H9 (cell line): ENCODE measurements at regions not wholly inside any gene's neighbourhood (a gene's known extent, or its start where the extent isn't known, plus 50 kb on each side); places are given as distances from the start of the nearest gene placed in this dataset.
A peak's percentile ranks its signal among the peaks of the same experiment; 100 is the strongest.

Experiments
- DNase-seq: peaks from one replicate; pipeline ENCODE4 v3.0.0-alpha.2; 2017
- H2AFZ ChIP-seq: one replicate; pipeline ENCODE4 v1.6.1; 2013; ENCODE audit warnings: mild to moderate bottlenecking, low read length, control low read depth, moderate library complexity
- H2AK5ac ChIP-seq: 2 replicates; pipeline ENCODE4 v1.6.1; 2013; ENCODE audit warnings: low read length, control low read depth, mixed read lengths; ENCODE audit not compliant: insufficient read length
- H2BK120ac ChIP-seq: one replicate; pipeline ENCODE4 v1.6.1; 2013; ENCODE audit warnings: low read depth, mild to moderate bottlenecking, low read length, control low read depth, inconsistent platforms; ENCODE audit not compliant: poor library complexity, severe bottlenecking
- H2BK12ac ChIP-seq: 2 replicates; pipeline ENCODE4 v1.6.1; 2013; ENCODE audit warnings: low read length, control low read depth, mixed read lengths, low read depth; ENCODE audit not compliant: insufficient read length
- H2BK15ac ChIP-seq: 2 replicates; pipeline ENCODE4 v1.6.1; 2013; ENCODE audit warnings: low read depth, low read length, control low read depth
- H2BK20ac ChIP-seq: one replicate; pipeline ENCODE4 v1.6.1; 2013; ENCODE audit warnings: low read depth, mild to moderate bottlenecking, low read length, control low read depth, inconsistent platforms; ENCODE audit not compliant: poor library complexity, severe bottlenecking
- H2BK5ac ChIP-seq: 2 replicates; pipeline ENCODE4 v1.6.1; 2013; ENCODE audit warnings: low read length, control low read depth, mixed read lengths; ENCODE audit not compliant: insufficient read length
- H3K14ac ChIP-seq: 2 replicates; pipeline ENCODE4 v1.6.1; 2013; ENCODE audit warnings: low read length, control low read depth; ENCODE audit not compliant: insufficient read depth
- H3K18ac ChIP-seq: 2 replicates; pipeline ENCODE4 v1.6.1; 2013; ENCODE audit warnings: low read depth, mild to moderate bottlenecking, mixed read lengths, low read length, control low read depth; ENCODE audit not compliant: insufficient read length
- H3K23ac ChIP-seq: 2 replicates; pipeline ENCODE4 v1.6.1; 2013; ENCODE audit warnings: low read length, control low read depth, mixed read lengths, low read depth; ENCODE audit not compliant: insufficient read length
- H3K23me2 ChIP-seq: 2 replicates; pipeline ENCODE4 v1.6.1; 2013; ENCODE audit warnings: low read depth, mild to moderate bottlenecking, mixed read lengths, low read length, control low read depth; ENCODE audit not compliant: insufficient read length, poor library complexity, severe bottlenecking
- H3K27ac ChIP-seq: 2 replicates; pipeline ENCODE4 v1.5.1; 2013; ENCODE audit warnings: low read length, control low read depth, mixed read lengths, low read depth; ENCODE audit not compliant: insufficient read length
- H3K27me3 ChIP-seq: 2 replicates; pipeline ENCODE4 v1.6.1; 2013; ENCODE audit warnings: low read length, control low read depth, inconsistent platforms; ENCODE audit not compliant: insufficient read depth
- H3K4ac ChIP-seq: 2 replicates; pipeline ENCODE4 v1.6.1; 2013; ENCODE audit warnings: low read depth, mild to moderate bottlenecking, control low read depth, inconsistent platforms, low read length, moderate library complexity
- H3K4me1 ChIP-seq: 2 replicates; pipeline ENCODE4 v1.6.1; 2013; ENCODE audit warnings: low read length, control low read depth, inconsistent platforms; ENCODE audit not compliant: insufficient read depth
- H3K4me2 ChIP-seq: 2 replicates; pipeline ENCODE4 v1.6.1; 2013; ENCODE audit warnings: low read length, control low read depth, mixed read lengths; ENCODE audit not compliant: insufficient read length, insufficient read depth
- H3K56ac ChIP-seq: 2 replicates; pipeline ENCODE4 v1.6.1; 2013; ENCODE audit warnings: low read depth, mild to moderate bottlenecking, mixed read lengths, low read length, control low read depth; ENCODE audit not compliant: insufficient read length
- H3K79me1 ChIP-seq: 2 replicates; pipeline ENCODE4 v1.6.1; 2013; ENCODE audit warnings: low read depth, mild to moderate bottlenecking, moderate library complexity, low read length, control low read depth, inconsistent platforms; ENCODE audit not compliant: insufficient read depth, poor library complexity, severe bottlenecking
- H3K79me2 ChIP-seq: 2 replicates; pipeline ENCODE4 v1.6.1; 2013; ENCODE audit warnings: low read length, control low read depth, inconsistent platforms; ENCODE audit not compliant: insufficient read depth
- H3K9ac ChIP-seq: 2 replicates; pipeline ENCODE4 v1.6.1; 2013; ENCODE audit warnings: low read length, control low read depth, mixed read lengths; ENCODE audit not compliant: insufficient read length; ENCODE audit errors: extremely low read depth
- H3K9me3 ChIP-seq: one replicate; pipeline ENCODE4 v1.6.1; 2013; ENCODE audit warnings: low read depth, low read length, inconsistent platforms; ENCODE audit not compliant: control insufficient read depth
- H3T11ph ChIP-seq: one replicate; pipeline ENCODE4 v1.6.1; 2013; ENCODE audit warnings: mild to moderate bottlenecking, low read length, control low read depth, inconsistent platforms
- H4K20me1 ChIP-seq: one replicate; pipeline ENCODE4 v1.6.1; 2013; ENCODE audit not compliant: control insufficient read depth, insufficient read length, insufficient read depth
- H4K5ac ChIP-seq: 2 replicates; pipeline ENCODE4 v1.6.1; 2013; ENCODE audit warnings: low read depth, mild to moderate bottlenecking, mixed read lengths, low read length, control low read depth; ENCODE audit not compliant: insufficient read length
- H4K8ac ChIP-seq: replicated peaks from 2 replicates; pipeline ENCODE4 v1.6.1; 2013; ENCODE audit warnings: low read length, control low read depth, mixed read lengths, low read depth; ENCODE audit not compliant: insufficient read length
- H4K91ac ChIP-seq: 2 replicates; pipeline ENCODE4 v1.6.1; 2013; ENCODE audit warnings: low read depth, mild to moderate bottlenecking, moderate library complexity, mixed read lengths, low read length, control low read depth; ENCODE audit not compliant: insufficient read length
- H3K27ac Mint-ChIP-seq, 3 experiments: 2 replicates in 2 of 3; 3 replicates in 1 of 3; pipeline ENCODE4 v1.8.0; 2020 to 2021; ENCODE audit warnings: mixed read lengths in 3 of 3, mild to moderate bottlenecking in 1 of 3, moderate library complexity in 1 of 3
- H3K27me3 Mint-ChIP-seq: 2 replicates; pipeline ENCODE4 v1.8.0; 2021; ENCODE audit warnings: low read depth, mild to moderate bottlenecking, moderate library complexity, mixed read lengths
- H3K36me3 Mint-ChIP-seq, 3 experiments: 2 replicates in 2 of 3; 3 replicates in 1 of 3; pipeline ENCODE4 v1.8.0; 2020 to 2021; ENCODE audit warnings: low read depth in 3 of 3, mixed read lengths in 3 of 3; ENCODE audit not compliant: insufficient read depth in 1 of 3
- H3K4me1 Mint-ChIP-seq, 2 experiments: 2 replicates each; pipeline ENCODE4 v1.8.0; 2020; ENCODE audit warnings: mixed read lengths in 2 of 2
- H3K4me3 Mint-ChIP-seq, 2 experiments: 2 replicates in 1 of 2; 3 replicates in 1 of 2; pipeline ENCODE4 v1.8.0; 2020 to 2021; ENCODE audit warnings: mild to moderate bottlenecking in 2 of 2, mixed read lengths in 2 of 2, moderate library complexity in 1 of 2
- H3K9me3 Mint-ChIP-seq, 2 experiments: 2 replicates in 1 of 2; 3 replicates in 1 of 2; pipeline ENCODE4 v1.8.0; 2020; ENCODE audit warnings: mild to moderate bottlenecking in 2 of 2, mixed read lengths in 2 of 2, moderate library complexity in 1 of 2
- CTCF ChIP-seq: fragments of 200-600 bp; sonication (generic); conservative IDR thresholded peaks from 3 replicates; pipeline ENCODE4 v1.8.0; 2021; ENCODE audit warnings: antibody characterized with exemption, mild to moderate bottlenecking
- WGBS: extraction: QIAGEN DNeasy Blood & Tissue Kit; methylation state at CpG from one replicate; pipeline ENCODE4 v1.1.7; 2013; ENCODE audit warnings: missing lambda C conversion rate, low lambda C conversion rate, mixed read lengths; ENCODE audit not compliant: insufficient read length; ENCODE audit errors: extremely low coverage; 5-methylcytosine and 5-hydroxymethylcytosine counted together

GRCh38 chr16:86158688-86159360 lies 259.9 kb downstream of the IRF8 start:
- no peaks in the 10 kb centered on the region for H3K4me1 ChIP-seq
- DNase-seq, result no peak
- TF ChIP-seq CTCF, result peak; percentile 47
- no peak overlapping the region for H4K91ac ChIP-seq
- no peak overlapping the region for H3K4me2 ChIP-seq
- no peak overlapping the region for H3T11ph ChIP-seq
- no peak overlapping the region for H2BK12ac ChIP-seq
- H3K23ac ChIP-seq, result no peak overlapping the region
- Mint-ChIP-seq H3K36me3 (no peaks in the 10 kb centered on the region), H3K27ac (no peak overlapping the region; a peak in 1 of 7 replicates), H3K27me3 (peaks cover 28% of the 10 kb centered on the region), H3K4me1 (no peaks in the 10 kb centered on the region), H3K9me3 (peaks cover 0 to 3% of the 10 kb centered on the region in 2 experiments; a peak in 2 of 5 replicates), H3K4me3 (no peak overlapping the region)
- no peak overlapping the region for H3K14ac ChIP-seq
- no peak overlapping the region for H4K5ac ChIP-seq
- no peak overlapping the region for H3K4ac ChIP-seq
- no peak overlapping the region for H4K8ac ChIP-seq
- H2AFZ ChIP-seq, result no peak overlapping the region
- WGBS, result no CpG with 5 or more reads among the region's 10 CpGs
- H3K18ac ChIP-seq, result no peak overlapping the region
- H2BK20ac ChIP-seq, result no peak overlapping the region
- no peaks in the 10 kb centered on the region for H3K79me1 ChIP-seq
- H2BK15ac ChIP-seq, result no peak overlapping the region
- H3K27me3 ChIP-seq, result no peaks in the 10 kb centered on the region
- no peak overlapping the region for H3K27ac ChIP-seq
- H3K56ac ChIP-seq, result peak overlapping the region; percentile 43
- H3K9me3 ChIP-seq, result no peaks in the 10 kb centered on the region
- H2BK5ac ChIP-seq, result no peak overlapping the region
- H3K79me2 ChIP-seq, result no peaks in the 10 kb centered on the region
- no peaks in the 10 kb centered on the region for H4K20me1 ChIP-seq
- H2AK5ac ChIP-seq, result no peak overlapping the region
- no peak overlapping the region for H2BK120ac ChIP-seq
- no peak overlapping the region for H3K9ac ChIP-seq
- no peaks in the 10 kb centered on the region for H3K23me2 ChIP-seq
